ENCODE measurements at regions not wholly inside any gene's neighbourhood (a gene's known extent, or its start where the extent isn't known, plus 50 kb on each side); places are given as distances from the start of the nearest gene placed in this dataset.

- DNase-seq, result no peak
Measured at GRCh38 chr15:94047566-94047965, 183.8 kb upstream of the MCTP2 start.

- no peak for DNase-seq
Measured at GRCh38 chr15:94042180-94042928, 189.0 kb upstream of the MCTP2 start.

- no peak for DNase-seq
Measured at GRCh38 chr15:94041746-94042145, 189.6 kb upstream of the MCTP2 start.

GRCh38 chr15:94040541-94041248 lies 190.7 kb upstream of the MCTP2 start:
- DNase-seq, result no peak

- DNase-seq, result no peak
Measured at GRCh38 chr15:94036156-94036555, 195.2 kb upstream of the MCTP2 start.

GRCh38 chr15:94033683-94034020 lies 197.7 kb upstream of the MCTP2 start:
- no peak for DNase-seq

GRCh38 chr15:94033014-94033682 lies 198.2 kb upstream of the MCTP2 start:
- no peak for DNase-seq

- no peak for DNase-seq
Measured at GRCh38 chr15:94032571-94032970, 198.8 kb upstream of the MCTP2 start.

- no peak for DNase-seq
Measured at GRCh38 chr15:94031072-94031471, 200.3 kb upstream of the MCTP2 start.

GRCh38 chr15:94029495-94029894 lies 201.9 kb upstream of the MCTP2 start:
- no peak for DNase-seq

GRCh38 chr15:94028809-94029208 lies 202.6 kb upstream of the MCTP2 start:
- DNase-seq, result no peak

- no peak for DNase-seq
Measured at GRCh38 chr15:94028121-94028520, 203.2 kb upstream of the MCTP2 start.

GRCh38 chr15:94027581-94027980 lies 203.8 kb upstream of the MCTP2 start:
- DNase-seq, result no peak

GRCh38 chr15:94026458-94027304 lies 204.7 kb upstream of the MCTP2 start:
- DNase-seq, result no peak

- DNase-seq, result no peak
Measured at GRCh38 chr15:94023531-94023930, 207.8 kb upstream of the MCTP2 start.

- no peak for DNase-seq
Measured at GRCh38 chr15:94021621-94022320, 209.6 kb upstream of the MCTP2 start.

GRCh38 chr15:94019062-94019461 lies 212.3 kb upstream of the MCTP2 start:
- DNase-seq, result no peak

- no peak for DNase-seq
Measured at GRCh38 chr15:94015324-94015723, 216.0 kb upstream of the MCTP2 start.

- no peak for DNase-seq
Measured at GRCh38 chr15:94008104-94009074, 223.0 kb upstream of the MCTP2 start.

GRCh38 chr15:94004697-94005096 lies 226.7 kb upstream of the MCTP2 start:
- no peak for DNase-seq

- no peak for DNase-seq
Measured at GRCh38 chr15:94002041-94002440, 229.3 kb upstream of the MCTP2 start.

Data from activated CD4-positive, alpha-beta T cell treated with anti-CD3 and anti-CD28 coated beads for 1 hour (primary cell).